Stimulated activated CD4-positive, alpha-beta T cell treated with anti-CD3 and anti-CD28 coated beads, Interleukin-1b, Interleukin-23, amount 100 ng/mL, for 4 hours (primary cell): ENCODE measurements at regions not wholly inside any gene's neighbourhood (a gene's known extent, or its start where the extent isn't known, plus 50 kb on each side); places are given as distances from the start of the nearest gene placed in this dataset.

Experiments
- DNase-seq, 2 donors: peaks; one replicate each; pipeline ENCODE4 v3.0.0-alpha.2; 2020; ENCODE audit warnings: low read depth in 2 of 2

- no peak for DNase-seq
Measured at GRCh38 chr2:225993430-225993829, 593.9 kb downstream of the NYAP2 start.

GRCh38 chr2:225989809-225990208, 590.3 kb downstream of the NYAP2 start:
- DNase-seq, result no peak

- no peak for DNase-seq
Measured at GRCh38 chr2:225980372-225980771, 580.9 kb downstream of the NYAP2 start.

- no peak for DNase-seq
Measured at GRCh38 chr2:225971433-225971832, 571.9 kb downstream of the NYAP2 start.

GRCh38 chr2:225948903-225949302, 549.4 kb downstream of the NYAP2 start:
- no peak for DNase-seq

- no peak for DNase-seq
Measured at GRCh38 chr2:225938991-225939390, 539.5 kb downstream of the NYAP2 start.

- no peak for DNase-seq
Measured at GRCh38 chr2:225937625-225938187, 538.2 kb downstream of the NYAP2 start.

- DNase-seq, result no peak
Measured at GRCh38 chr2:225932811-225933413, 533.4 kb downstream of the NYAP2 start.

GRCh38 chr2:225930687-225931086, 531.2 kb downstream of the NYAP2 start:
- DNase-seq, result no peak

- no peak for DNase-seq
Measured at GRCh38 chr2:225920621-225921220, 521.2 kb downstream of the NYAP2 start.

- DNase-seq, result no peak
Measured at GRCh38 chr2:225916692-225917091, 517.2 kb downstream of the NYAP2 start.

- no peak for DNase-seq
Measured at GRCh38 chr2:225911019-225911418, 511.5 kb downstream of the NYAP2 start.

GRCh38 chr2:225895126-225895525, 495.6 kb downstream of the NYAP2 start:
- DNase-seq, result no peak

- no peak for DNase-seq
Measured at GRCh38 chr2:225894236-225894980, 494.9 kb downstream of the NYAP2 start.

- DNase-seq, result no peak
Measured at GRCh38 chr2:225893151-225893550, 493.6 kb downstream of the NYAP2 start.

GRCh38 chr2:225891771-225892170, 492.3 kb downstream of the NYAP2 start:
- DNase-seq, result no peak

GRCh38 chr2:225891013-225891412, 491.5 kb downstream of the NYAP2 start:
- no peak for DNase-seq

- peak in 1 of 2 donors; percentile 1 for DNase-seq
Measured at GRCh38 chr2:225889452-225889851, 489.9 kb downstream of the NYAP2 start.

- no peak for DNase-seq
Measured at GRCh38 chr2:225867071-225867470, 467.6 kb downstream of the NYAP2 start.

- no peak for DNase-seq
Measured at GRCh38 chr2:225865468-225865867, 466.0 kb downstream of the NYAP2 start.

- no peak for DNase-seq
Measured at GRCh38 chr2:225864394-225864793, 464.9 kb downstream of the NYAP2 start.

- DNase-seq, result no peak
Measured at GRCh38 chr2:225842939-225843338, 443.4 kb downstream of the NYAP2 start.

GRCh38 chr2:225841314-225841713, 441.8 kb downstream of the NYAP2 start:
- no peak for DNase-seq
